ENCODE measurements at regions not wholly inside any gene's neighbourhood (a gene's known extent, or its start where the extent isn't known, plus 50 kb on each side); places are given as distances from the start of the nearest gene placed in this dataset.

- no peak for TF ChIP-seq ZNF274 (IDR thresholded peaks at IDR 0.05; ENCODE audit: low read depth, low read length)
- TF ChIP-seq YY1 (IDR thresholded peaks at IDR 0.05; ENCODE audit: insufficient read depth, insufficient read length) = no peak
- no peak for TF ChIP-seq SUZ12 (IDR thresholded peaks at IDR 0.05; ENCODE audit: extremely low read depth, insufficient read depth, insufficient read length)
- H3K4me3 ChIP-seq (ENCODE audit: insufficient read length, low read depth) = no peak overlapping the region
- no peaks in the 10 kb centered on the region for H3K36me3 ChIP-seq (ENCODE audit: insufficient read depth, insufficient read length, low read length)
- H3K9ac ChIP-seq (ENCODE audit: insufficient read length, low read depth) = no peak overlapping the region
- no peaks in the 10 kb centered on the region for H3K4me1 ChIP-seq (ENCODE audit: insufficient read depth, insufficient read length)
- no peaks in the 10 kb centered on the region for H3K27me3 ChIP-seq (ENCODE audit: insufficient read depth, insufficient read length)
- no peaks in the 10 kb centered on the region for H3K9me3 ChIP-seq (ENCODE audit: insufficient read depth, low read length)
- no peak for DNase-seq (ENCODE audit: low read depth, low spot score)
Measured at GRCh38 chr1:67573311-67573872, 111.6 kb upstream of the GADD45A start.

DNA sequence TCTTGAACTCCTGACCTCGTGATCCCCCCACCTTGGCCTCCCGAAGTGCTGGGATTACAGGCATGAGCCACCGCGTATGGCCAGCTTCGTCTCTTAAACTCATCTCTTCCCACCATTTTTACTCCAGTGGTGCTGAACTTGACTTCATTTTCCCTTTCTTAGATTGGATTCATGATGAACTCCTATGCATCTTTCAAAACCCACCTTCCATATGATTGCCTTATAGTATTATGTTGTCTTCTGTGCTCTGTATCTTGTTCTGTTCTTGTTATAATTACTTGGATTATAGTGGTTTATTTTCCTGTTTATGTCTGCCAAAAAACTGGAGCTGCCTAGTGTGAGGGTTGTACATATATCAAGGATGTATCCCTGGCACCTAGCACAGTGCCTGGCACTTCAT is 110.8 kb upstream of the GADD45A start:
- Histone ChIP-seq H3K4me1 (ENCODE audit: insufficient read depth, insufficient read length) (no peaks in the 10 kb centered on the region), H3K9ac (ENCODE audit: insufficient read length, low read depth) (no peak overlapping the region), H3K9me3 (ENCODE audit: insufficient read depth, low read length) (no peaks in the 10 kb centered on the region), H3K36me3 (ENCODE audit: insufficient read depth, insufficient read length, low read length) (no peaks in the 10 kb centered on the region), H3K27me3 (ENCODE audit: insufficient read depth, insufficient read length) (no peaks in the 10 kb centered on the region), H3K4me3 (ENCODE audit: insufficient read length, low read depth) (no peak overlapping the region)
- no peak for DNase-seq (ENCODE audit: low read depth, low spot score)
- TF ChIP-seq YY1 (IDR thresholded peaks at IDR 0.05; ENCODE audit: insufficient read depth, insufficient read length) (no peak), ZNF274 (IDR thresholded peaks at IDR 0.05; ENCODE audit: low read depth, low read length) (no peak), SUZ12 (IDR thresholded peaks at IDR 0.05; ENCODE audit: extremely low read depth, insufficient read depth, insufficient read length) (no peak)

- H3K27me3 ChIP-seq (ENCODE audit: insufficient read depth, insufficient read length) = no peaks in the 10 kb centered on the region
- DNase-seq (ENCODE audit: low read depth, low spot score) = no peak
- no peak for TF ChIP-seq YY1 (IDR thresholded peaks at IDR 0.05; ENCODE audit: insufficient read depth, insufficient read length)
- TF ChIP-seq ZNF274 (IDR thresholded peaks at IDR 0.05; ENCODE audit: low read depth, low read length) = no peak
- TF ChIP-seq SUZ12 (IDR thresholded peaks at IDR 0.05; ENCODE audit: extremely low read depth, insufficient read depth, insufficient read length) = no peak
- H3K4me1 ChIP-seq (ENCODE audit: insufficient read depth, insufficient read length) = no peaks in the 10 kb centered on the region
- H3K4me3 ChIP-seq (ENCODE audit: insufficient read length, low read depth) = no peak overlapping the region
- H3K9ac ChIP-seq (ENCODE audit: insufficient read length, low read depth) = no peak overlapping the region
- H3K36me3 ChIP-seq (ENCODE audit: insufficient read depth, insufficient read length, low read length) = no peaks in the 10 kb centered on the region
- H3K9me3 ChIP-seq (ENCODE audit: insufficient read depth, low read length) = no peaks in the 10 kb centered on the region
Measured at GRCh38 chr1:67575861-67576260, 109.1 kb upstream of the GADD45A start.

- H3K36me3 ChIP-seq (ENCODE audit: insufficient read depth, insufficient read length, low read length) = no peaks in the 10 kb centered on the region
- H3K9me3 ChIP-seq (ENCODE audit: insufficient read depth, low read length) = no peaks in the 10 kb centered on the region
- no peak overlapping the region for H3K9ac ChIP-seq (ENCODE audit: insufficient read length, low read depth)
- no peak overlapping the region for H3K4me3 ChIP-seq (ENCODE audit: insufficient read length, low read depth)
- H3K27me3 ChIP-seq (ENCODE audit: insufficient read depth, insufficient read length) = no peaks in the 10 kb centered on the region
- no peak for TF ChIP-seq ZNF274 (IDR thresholded peaks at IDR 0.05; ENCODE audit: low read depth, low read length)
- TF ChIP-seq YY1 (IDR thresholded peaks at IDR 0.05; ENCODE audit: insufficient read depth, insufficient read length) = no peak
- no peak for DNase-seq (ENCODE audit: low read depth, low spot score)
- no peaks in the 10 kb centered on the region for H3K4me1 ChIP-seq (ENCODE audit: insufficient read depth, insufficient read length)
Measured at GRCh38 chr1:67576474-67576873, 108.5 kb upstream of the GADD45A start.

- Histone ChIP-seq H3K36me3 (ENCODE audit: insufficient read depth, insufficient read length, low read length) (no peaks in the 10 kb centered on the region), H3K9me3 (ENCODE audit: insufficient read depth, low read length) (no peaks in the 10 kb centered on the region), H3K4me1 (ENCODE audit: insufficient read depth, insufficient read length) (peaks cover 3% of the 10 kb centered on the region), H3K9ac (ENCODE audit: insufficient read length, low read depth) (no peak overlapping the region), H3K27me3 (ENCODE audit: insufficient read depth, insufficient read length) (no peaks in the 10 kb centered on the region), H3K4me3 (ENCODE audit: insufficient read length, low read depth) (no peak overlapping the region)
- no peak for DNase-seq (ENCODE audit: low read depth, low spot score)
- TF ChIP-seq SUZ12 (IDR thresholded peaks at IDR 0.05; ENCODE audit: extremely low read depth, insufficient read depth, insufficient read length) (no peak), ZNF274 (IDR thresholded peaks at IDR 0.05; ENCODE audit: low read depth, low read length) (no peak), YY1 (IDR thresholded peaks at IDR 0.05; ENCODE audit: insufficient read depth, insufficient read length) (no peak)
Measured at GRCh38 chr1:67577646-67578045, 107.4 kb upstream of the GADD45A start.

GRCh38 chr1:67578397-67579020 is 106.5 kb upstream of the GADD45A start:
- TF ChIP-seq ZNF274 (IDR thresholded peaks at IDR 0.05; ENCODE audit: low read depth, low read length) (no peak), YY1 (IDR thresholded peaks at IDR 0.05; ENCODE audit: insufficient read depth, insufficient read length) (no peak), SUZ12 (IDR thresholded peaks at IDR 0.05; ENCODE audit: extremely low read depth, insufficient read depth, insufficient read length) (no peak)
- H3K4me1 ChIP-seq (ENCODE audit: insufficient read depth, insufficient read length) = peaks cover 10% of the 10 kb centered on the region

DNA sequence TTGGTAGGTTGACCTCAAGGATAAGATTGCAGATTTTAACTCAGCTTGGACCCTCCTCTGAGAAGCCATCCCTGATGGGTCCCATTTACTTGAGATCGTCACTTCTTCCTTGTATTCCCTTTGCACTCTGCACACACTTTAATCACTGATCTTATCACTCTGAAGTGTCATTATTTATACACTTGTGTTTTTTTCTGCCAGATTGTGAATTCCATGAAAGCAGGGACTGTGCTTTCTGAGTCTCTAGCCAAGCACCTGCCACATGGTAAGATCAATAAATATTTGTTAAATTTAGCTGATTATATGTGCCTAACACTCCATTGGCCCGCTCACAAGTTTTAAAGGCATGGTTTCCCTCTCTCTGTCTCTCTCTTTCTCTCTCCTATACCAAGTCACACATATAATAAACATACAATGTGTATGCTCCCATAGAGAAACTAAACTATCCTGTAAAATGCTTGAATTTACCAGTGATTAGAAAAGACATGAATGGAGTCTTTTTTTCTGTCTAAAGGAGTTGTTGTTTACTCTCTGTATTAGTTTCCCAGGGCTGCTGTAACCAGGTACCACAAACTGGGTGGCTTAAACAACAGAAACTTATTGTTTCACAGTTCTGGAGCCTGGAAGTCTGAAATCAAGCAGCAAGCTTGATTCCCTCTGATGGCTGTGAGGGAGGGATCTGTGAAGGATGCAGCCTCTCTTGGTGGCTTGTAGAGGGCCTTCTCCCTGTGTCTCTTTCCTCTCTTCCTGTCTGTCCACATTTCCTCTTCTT is 105.2 kb upstream of the GADD45A start:
- no peak for DNase-seq (ENCODE audit: low read depth, low spot score)
- Histone ChIP-seq H3K27me3 (ENCODE audit: insufficient read depth, insufficient read length) (no peaks in the 10 kb centered on the region), H3K4me1 (ENCODE audit: insufficient read depth, insufficient read length) (peaks cover 10% of the 10 kb centered on the region), H3K4me3 (ENCODE audit: insufficient read length, low read depth) (no peak overlapping the region), H3K9me3 (ENCODE audit: insufficient read depth, low read length) (no peaks in the 10 kb centered on the region), H3K36me3 (ENCODE audit: insufficient read depth, insufficient read length, low read length) (no peaks in the 10 kb centered on the region), H3K9ac (ENCODE audit: insufficient read length, low read depth) (no peak overlapping the region)
- TF ChIP-seq YY1 (IDR thresholded peaks at IDR 0.05; ENCODE audit: insufficient read depth, insufficient read length) = no peak
- TF ChIP-seq ZNF274 (IDR thresholded peaks at IDR 0.05; ENCODE audit: low read depth, low read length) = no peak
- no peak for TF ChIP-seq SUZ12 (IDR thresholded peaks at IDR 0.05; ENCODE audit: extremely low read depth, insufficient read depth, insufficient read length)

More at GRCh38 chr1:67578397-67579020, 106.5 kb upstream of the GADD45A start:
- no peak overlapping the region for H3K4me3 ChIP-seq (ENCODE audit: insufficient read length, low read depth)
- H3K36me3 ChIP-seq (ENCODE audit: insufficient read depth, insufficient read length, low read length) = no peaks in the 10 kb centered on the region
- H3K9me3 ChIP-seq (ENCODE audit: insufficient read depth, low read length) = no peaks in the 10 kb centered on the region
- DNase-seq (ENCODE audit: low read depth, low spot score) = no peak
- no peak overlapping the region for H3K9ac ChIP-seq (ENCODE audit: insufficient read length, low read depth)
- no peaks in the 10 kb centered on the region for H3K27me3 ChIP-seq (ENCODE audit: insufficient read depth, insufficient read length)

All from NT2/D1 (cell line).